Gastroesophageal sphincter (tissue), 3 donors: ENCODE measurements at regions not wholly inside any gene's neighbourhood (a gene's known extent, or its start where the extent isn't known, plus 50 kb on each side); places are given as distances from the start of the nearest gene placed in this dataset.

Source experiments
- EP300 ChIP-seq: sonication (generic); formaldehyde crosslinking; IDR thresholded peaks from one replicate; pipeline ENCODE4 v1.6.1; 2017; ENCODE audit warnings: antibody characterized with exemption, mild to moderate bottlenecking
- POLR2A ChIP-seq, 2 donors: fragments of 450-650 bp; IDR thresholded peaks; one replicate each; pipeline ENCODE4 v1.6.1; 2017; ENCODE audit warnings: antibody characterized with exemption in 2 of 2, mild to moderate bottlenecking in 2 of 2, moderate library complexity in 1 of 2
- POLR2AphosphoS5 ChIP-seq: sonication (generic); formaldehyde crosslinking; IDR thresholded peaks from one replicate; pipeline ENCODE4 v1.6.1; 2017; ENCODE audit warnings: antibody characterized with exemption
- TF ChIP-seq, protein P1 (sequence below), 4 experiments: fragments of 200-600 bp in 2 of 4; fragments of 450-650 bp in 2 of 4; sonication (generic) in 1 of 4; IDR thresholded peaks; one replicate each; pipeline ENCODE4 v1.5.1; 2017 to 2019; ENCODE audit warnings: antibody characterized with exemption in 4 of 4, mild to moderate bottlenecking in 2 of 4, moderate library complexity in 2 of 4

DNA sequence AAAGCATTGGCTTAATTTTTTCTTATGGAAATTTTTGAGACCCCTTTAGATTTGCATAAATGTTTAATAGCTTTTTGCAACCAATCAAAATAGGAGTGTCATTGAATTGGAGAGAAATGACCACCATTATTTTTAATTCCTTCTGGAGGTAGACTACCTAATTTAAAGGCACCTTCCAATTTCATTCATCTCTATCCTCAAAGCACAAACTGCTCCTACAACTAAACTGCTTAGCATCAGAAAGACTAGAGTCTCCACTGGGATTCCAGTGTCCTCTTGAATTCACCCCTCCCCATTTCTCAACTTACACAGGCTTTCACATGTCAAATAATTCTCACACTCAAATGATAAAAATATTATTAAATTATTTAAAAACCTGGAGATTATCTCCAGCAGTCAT is 168.4 kb downstream of the RPS29 start:
- TF ChIP-seq, protein P1, sequence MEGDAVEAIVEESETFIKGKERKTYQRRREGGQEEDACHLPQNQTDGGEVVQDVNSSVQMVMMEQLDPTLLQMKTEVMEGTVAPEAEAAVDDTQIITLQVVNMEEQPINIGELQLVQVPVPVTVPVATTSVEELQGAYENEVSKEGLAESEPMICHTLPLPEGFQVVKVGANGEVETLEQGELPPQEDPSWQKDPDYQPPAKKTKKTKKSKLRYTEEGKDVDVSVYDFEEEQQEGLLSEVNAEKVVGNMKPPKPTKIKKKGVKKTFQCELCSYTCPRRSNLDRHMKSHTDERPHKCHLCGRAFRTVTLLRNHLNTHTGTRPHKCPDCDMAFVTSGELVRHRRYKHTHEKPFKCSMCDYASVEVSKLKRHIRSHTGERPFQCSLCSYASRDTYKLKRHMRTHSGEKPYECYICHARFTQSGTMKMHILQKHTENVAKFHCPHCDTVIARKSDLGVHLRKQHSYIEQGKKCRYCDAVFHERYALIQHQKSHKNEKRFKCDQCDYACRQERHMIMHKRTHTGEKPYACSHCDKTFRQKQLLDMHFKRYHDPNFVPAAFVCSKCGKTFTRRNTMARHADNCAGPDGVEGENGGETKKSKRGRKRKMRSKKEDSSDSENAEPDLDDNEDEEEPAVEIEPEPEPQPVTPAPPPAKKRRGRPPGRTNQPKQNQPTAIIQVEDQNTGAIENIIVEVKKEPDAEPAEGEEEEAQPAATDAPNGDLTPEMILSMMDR (IDR thresholded peaks at IDR 0.05), result no peak
- TF ChIP-seq POLR2A (IDR thresholded peaks at IDR 0.05), result no peak
- no peak for TF ChIP-seq POLR2AphosphoS5
- TF ChIP-seq EP300, result no peak
